Breast epithelium (tissue), 4 donors: ENCODE measurements at regions not wholly inside any gene's neighbourhood (a gene's known extent, or its start where the extent isn't known, plus 50 kb on each side); places are given as distances from the start of the nearest gene placed in this dataset.

Experiments used
- DNase-seq, 2 donors: peaks; one replicate each; pipeline ENCODE4 v3.0.0-alpha.2; 2019; ENCODE audit warnings: low spot score in 2 of 2
- H3K27ac ChIP-seq, 2 donors: fragments of 200-600 bp; sonication (generic) in 1 of 2; one replicate each; pipeline ENCODE4 v1.5.1; 2016 to 2019; ENCODE audit warnings: mild to moderate bottlenecking in 1 of 2
- H3K27me3 ChIP-seq, 2 donors: fragments of 200-600 bp; sonication (generic) in 1 of 2; one replicate each; pipeline versions ENCODE4 v1.5.1 to v1.6.0; 2017 to 2019; ENCODE audit warnings: control low read depth in 1 of 2, mild to moderate bottlenecking in 1 of 2
- H3K36me3 ChIP-seq: fragments of 200-600 bp; one replicate; pipeline ENCODE4 v1.5.1; 2019
- H3K4me1 ChIP-seq, 2 donors: fragments of 200-600 bp; sonication (generic); one replicate each; pipeline ENCODE4 v1.5.1; 2016 to 2019; ENCODE audit warnings: control low read depth in 1 of 2
- H3K4me3 ChIP-seq, 3 donors: fragments of 200-600 bp; sonication (generic); 1 replicate in 2 of 3; 2 replicates in 1 of 3; pipeline ENCODE4 v1.5.1; 2016 to 2019; ENCODE audit warnings: mild to moderate bottlenecking in 3 of 3, moderate library complexity in 2 of 3
- H3K9me3 ChIP-seq, 2 donors: fragments of 200-600 bp; sonication (generic) in 1 of 2; one replicate each; pipeline ENCODE4 v1.5.1; 2016 to 2019; ENCODE audit warnings: control low read depth in 1 of 2
- POLR2A ChIP-seq: fragments of 450-650 bp; IDR thresholded peaks from one replicate; pipeline ENCODE4 v1.6.1; 2016; ENCODE audit warnings: antibody characterized with exemption, mild to moderate bottlenecking, moderate library complexity
- POLR2AphosphoS5 ChIP-seq, 3 donors: sonication (generic); formaldehyde crosslinking; IDR thresholded peaks; one replicate each; pipeline ENCODE4 v1.6.1; 2017; ENCODE audit warnings: antibody characterized with exemption in 3 of 3
- intact Hi-C: fragments of 100-400 bp; cut with DNase I; formaldehyde crosslinking; loops from one replicate; pipeline ENCODE4 v1.15.1; 2023; ENCODE audit warnings: low total_unique reads
- TF ChIP-seq, protein P1 (sequence below), 3 donors: fragments of 450-650 bp; IDR thresholded peaks; one replicate each; pipeline ENCODE4 v1.5.1; 2016 to 2017; ENCODE audit warnings: antibody characterized with exemption in 3 of 3, mild to moderate bottlenecking in 3 of 3, moderate library complexity in 3 of 3

DNA sequence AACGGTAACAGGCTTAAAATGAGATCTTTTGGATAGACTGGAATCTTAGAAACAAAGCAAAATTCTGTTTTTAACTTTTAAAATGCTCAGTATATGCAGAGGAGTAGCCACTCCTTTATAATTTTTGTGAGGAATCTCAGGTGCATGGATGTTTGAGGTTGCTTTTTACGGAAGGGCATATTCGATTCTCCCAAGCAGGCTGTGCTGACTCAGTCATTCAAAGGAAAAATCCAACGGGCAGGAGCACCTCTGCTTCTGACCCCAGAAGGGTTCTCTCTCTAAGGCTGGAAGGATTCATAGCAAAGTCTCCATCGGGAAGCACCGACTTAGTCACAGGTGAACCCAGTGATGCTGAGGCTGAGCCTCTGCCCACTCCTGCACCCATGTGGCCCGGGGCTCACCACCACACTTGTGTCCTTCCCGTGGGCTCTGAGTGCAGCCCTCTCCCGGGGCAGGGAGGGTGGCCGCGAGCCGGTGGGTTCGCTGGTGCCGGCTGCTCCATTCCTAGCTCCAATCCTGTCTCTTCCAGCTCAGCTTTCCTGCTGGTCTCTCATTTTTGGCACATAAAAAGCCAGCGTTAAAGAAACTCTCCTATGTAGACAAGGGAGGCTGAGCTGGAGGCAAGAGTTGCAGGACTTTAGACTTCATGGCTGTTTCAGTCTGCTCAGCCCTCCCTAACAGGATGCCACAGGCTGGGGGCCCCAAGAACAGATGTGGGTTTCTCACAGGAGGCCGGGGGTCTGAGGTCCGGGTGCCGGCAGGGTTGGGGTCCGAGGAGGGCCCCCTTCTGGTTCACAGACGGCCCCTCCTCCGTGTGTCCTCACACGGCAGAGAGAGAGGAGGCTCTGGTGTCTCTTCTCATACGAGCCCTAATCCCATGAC, 135.6 kb upstream of the LPCAT1 start:
- peak in 1 of 2 donors; percentile 4 for DNase-seq
- H3K4me1 ChIP-seq = peaks cover 0 to under 1% of the 10 kb centered on the region in 2 donors
- no peaks in the 10 kb centered on the region for H3K9me3 ChIP-seq
- peaks cover 0 to 44% of the 10 kb centered on the region in 2 donors for H3K27me3 ChIP-seq
- no peak overlapping the region for H3K27ac ChIP-seq
- TF ChIP-seq POLR2AphosphoS5 (IDR thresholded peaks at IDR 0.05) (no peak), POLR2A (no peak)
- intact Hi-C loops = no loop called here
- no peaks in the 10 kb centered on the region for H3K36me3 ChIP-seq
- H3K4me3 ChIP-seq = no peak overlapping the region

DNA sequence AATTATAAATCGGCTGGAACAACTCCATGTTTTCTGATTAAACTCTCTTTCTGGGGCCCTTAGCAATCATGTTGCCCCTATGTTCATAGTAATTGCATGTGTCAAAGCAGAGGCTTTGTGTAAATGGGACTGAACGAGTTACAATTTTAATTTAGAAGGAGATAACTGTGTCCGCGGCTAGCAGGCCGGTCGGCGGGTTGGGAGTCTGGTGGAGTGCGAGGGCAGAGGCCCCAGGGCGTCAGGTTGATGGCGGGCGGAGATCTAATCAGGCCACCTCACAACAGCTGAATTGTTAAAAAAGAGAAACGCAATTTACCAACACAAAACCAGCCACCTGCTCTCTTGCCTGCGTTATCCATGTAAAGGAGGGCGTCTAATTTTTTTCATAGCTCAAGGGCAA, 134.9 kb upstream of the LPCAT1 start:
- DNase-seq = peak in 1 of 2 donors; percentile 12
- Histone ChIP-seq H3K9me3 (no peaks in the 10 kb centered on the region), H3K27me3 (peaks cover 0 to 46% of the 10 kb centered on the region in 2 donors), H3K36me3 (no peaks in the 10 kb centered on the region), H3K4me3 (no peak overlapping the region), H3K4me1 (peaks cover 0 to 4% of the 10 kb centered on the region in 2 donors), H3K27ac (no peak overlapping the region)
- TF ChIP-seq POLR2AphosphoS5 (IDR thresholded peaks at IDR 0.05) (no peak), POLR2A (no peak)
- TF ChIP-seq, protein P1, sequence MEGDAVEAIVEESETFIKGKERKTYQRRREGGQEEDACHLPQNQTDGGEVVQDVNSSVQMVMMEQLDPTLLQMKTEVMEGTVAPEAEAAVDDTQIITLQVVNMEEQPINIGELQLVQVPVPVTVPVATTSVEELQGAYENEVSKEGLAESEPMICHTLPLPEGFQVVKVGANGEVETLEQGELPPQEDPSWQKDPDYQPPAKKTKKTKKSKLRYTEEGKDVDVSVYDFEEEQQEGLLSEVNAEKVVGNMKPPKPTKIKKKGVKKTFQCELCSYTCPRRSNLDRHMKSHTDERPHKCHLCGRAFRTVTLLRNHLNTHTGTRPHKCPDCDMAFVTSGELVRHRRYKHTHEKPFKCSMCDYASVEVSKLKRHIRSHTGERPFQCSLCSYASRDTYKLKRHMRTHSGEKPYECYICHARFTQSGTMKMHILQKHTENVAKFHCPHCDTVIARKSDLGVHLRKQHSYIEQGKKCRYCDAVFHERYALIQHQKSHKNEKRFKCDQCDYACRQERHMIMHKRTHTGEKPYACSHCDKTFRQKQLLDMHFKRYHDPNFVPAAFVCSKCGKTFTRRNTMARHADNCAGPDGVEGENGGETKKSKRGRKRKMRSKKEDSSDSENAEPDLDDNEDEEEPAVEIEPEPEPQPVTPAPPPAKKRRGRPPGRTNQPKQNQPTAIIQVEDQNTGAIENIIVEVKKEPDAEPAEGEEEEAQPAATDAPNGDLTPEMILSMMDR (IDR thresholded peaks at IDR 0.05) = no peak
- intact Hi-C loops = no loop called here

DNA sequence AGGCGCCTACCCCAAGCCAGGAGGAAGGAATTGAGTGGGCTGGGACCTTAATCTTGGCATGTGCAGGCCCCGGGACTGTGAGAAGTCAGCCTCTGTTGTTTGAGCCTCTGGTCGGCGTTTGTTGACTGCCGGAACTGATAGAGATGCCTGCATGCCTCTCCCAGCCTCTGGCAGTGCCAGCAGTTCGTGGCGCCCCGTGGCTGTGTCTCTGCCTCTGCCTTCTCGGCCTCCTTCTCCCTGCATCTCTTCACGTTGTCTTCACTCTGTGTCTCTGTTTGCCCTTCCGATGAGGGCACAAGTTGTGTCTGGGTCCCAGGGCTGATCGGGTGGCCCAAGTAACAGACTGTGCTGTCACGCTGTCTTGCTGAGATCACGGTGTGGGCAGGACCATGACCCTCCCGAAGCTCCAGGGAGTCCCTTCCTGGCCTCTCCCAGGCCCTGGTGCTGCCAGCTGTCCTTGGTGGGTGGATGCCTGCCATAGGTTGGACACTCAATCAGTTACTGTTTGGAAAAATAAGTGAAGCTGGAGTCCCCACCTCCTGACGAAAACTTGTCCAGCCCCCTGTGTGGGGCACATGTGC, 133.5 kb upstream of the LPCAT1 start:
- Histone ChIP-seq H3K9me3 (no peaks in the 10 kb centered on the region), H3K27me3 (peaks cover 0 to 42% of the 10 kb centered on the region in 2 donors), H3K36me3 (no peaks in the 10 kb centered on the region), H3K4me1 (peaks cover 0 to 4% of the 10 kb centered on the region in 2 donors), H3K27ac (no peak overlapping the region), H3K4me3 (no peak overlapping the region)
- TF ChIP-seq POLR2AphosphoS5 (IDR thresholded peaks at IDR 0.05) = no peak
- TF ChIP-seq, protein P1 (IDR thresholded peaks at IDR 0.05) = no peak
- TF ChIP-seq POLR2A = no peak
- DNase-seq = peak in 1 of 2 donors; percentile 11
- intact Hi-C loops = no loop called here

DNA sequence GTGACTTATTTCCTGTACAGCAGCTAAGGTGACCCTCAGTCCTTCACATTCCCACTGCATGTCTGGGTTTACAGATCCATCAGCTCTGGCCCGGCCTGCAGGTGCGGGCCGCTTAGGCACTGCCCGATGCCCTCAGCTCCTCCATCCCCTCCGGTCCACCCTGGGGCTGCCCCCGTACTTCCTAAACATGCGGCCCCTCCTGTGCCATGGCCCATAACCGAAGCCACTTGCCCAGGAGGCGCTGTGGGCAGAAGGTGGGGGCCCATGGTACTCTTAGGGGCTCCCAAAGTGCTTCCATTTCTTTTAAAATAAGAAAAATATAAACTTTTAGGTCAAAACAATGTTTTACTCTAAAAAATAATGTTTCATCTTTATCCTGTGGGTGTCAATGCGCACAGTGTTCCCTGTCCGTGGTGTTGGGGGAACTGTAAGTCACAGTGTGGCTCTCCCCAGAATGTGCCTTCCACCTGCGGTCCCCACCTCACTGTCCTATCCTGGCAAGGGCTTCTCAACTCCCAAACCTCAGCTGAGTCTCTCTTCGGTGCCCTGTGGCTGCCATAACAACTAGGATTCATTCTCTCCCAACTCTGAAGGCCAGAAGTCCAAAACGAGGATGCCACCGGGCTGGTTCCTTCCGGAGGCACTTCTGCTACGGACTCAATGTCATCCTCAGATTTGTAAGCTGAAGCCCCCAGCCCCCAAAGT, 132.7 kb upstream of the LPCAT1 start:
- Histone ChIP-seq H3K27me3 (peaks cover 0 to 41% of the 10 kb centered on the region in 2 donors), H3K9me3 (no peaks in the 10 kb centered on the region), H3K4me1 (peaks cover 0 to 4% of the 10 kb centered on the region in 2 donors), H3K4me3 (no peak overlapping the region), H3K36me3 (no peaks in the 10 kb centered on the region), H3K27ac (no peak overlapping the region)
- peak in 1 of 2 donors; percentile 36 for DNase-seq
- intact Hi-C loops = no loop called here
- TF ChIP-seq, protein P1 (IDR thresholded peaks at IDR 0.05) = no peak
- no peak for TF ChIP-seq POLR2A
- no peak for TF ChIP-seq POLR2AphosphoS5 (IDR thresholded peaks at IDR 0.05)

DNA sequence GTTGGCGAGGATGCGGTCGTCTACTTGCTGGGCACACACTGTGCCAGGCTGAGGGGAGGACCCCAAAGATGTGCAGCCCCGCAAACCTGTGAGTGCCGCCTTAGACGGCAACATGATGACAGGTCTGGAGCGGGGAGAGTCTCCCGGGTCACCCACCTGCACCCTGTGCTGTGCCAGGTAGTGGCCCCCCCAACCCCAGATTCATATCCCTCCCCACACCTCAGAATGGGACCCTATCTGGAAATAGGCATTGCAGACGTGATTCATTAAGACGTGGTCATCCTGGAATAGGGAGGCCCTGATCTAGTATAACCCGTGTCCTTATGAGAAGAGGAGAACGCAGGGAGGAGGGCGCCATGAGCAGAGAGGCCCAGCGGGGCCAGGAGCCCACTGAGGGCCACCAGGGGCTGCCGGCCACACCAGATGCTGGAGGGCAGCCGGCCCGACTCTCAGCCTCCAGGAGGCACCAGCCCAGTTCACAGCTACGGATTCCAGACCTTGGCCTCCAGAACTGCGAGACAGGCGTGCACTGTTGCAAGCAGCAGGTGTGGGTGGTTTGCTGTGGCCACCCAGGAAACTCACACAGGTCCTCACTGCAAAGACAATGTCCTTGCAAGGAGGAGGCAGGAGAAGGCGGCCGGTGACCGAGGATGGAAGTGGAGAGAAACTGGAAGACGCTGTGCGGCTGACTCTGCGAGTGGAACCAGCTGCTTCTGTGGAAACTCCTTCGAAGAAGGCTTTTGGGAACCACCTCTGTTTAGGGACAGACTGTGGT, 131.9 kb upstream of the LPCAT1 start:
- Histone ChIP-seq H3K27me3 (peaks cover 0 to 36% of the 10 kb centered on the region in 2 donors), H3K36me3 (no peaks in the 10 kb centered on the region)
- peak in 1 of 2 donors; percentile 47 for DNase-seq

More for the DNA sequence above, 131.9 kb upstream of the LPCAT1 start:
- H3K9me3 ChIP-seq = no peaks in the 10 kb centered on the region
- H3K4me3 ChIP-seq = no peak overlapping the region
- TF ChIP-seq POLR2AphosphoS5 (IDR thresholded peaks at IDR 0.05) (no peak), POLR2A (no peak)
- TF ChIP-seq, protein P1 (IDR thresholded peaks at IDR 0.05) = no peak
- intact Hi-C loops = no loop called here
- no peak overlapping the region for H3K27ac ChIP-seq
- H3K4me1 ChIP-seq = peaks cover 0 to 4% of the 10 kb centered on the region in 2 donors
